ENCODE measurements at regions not wholly inside any gene's neighbourhood (a gene's known extent, or its start where the extent isn't known, plus 50 kb on each side); places are given as distances from the start of the nearest gene placed in this dataset.

- Histone ChIP-seq H3K4me1 (ENCODE audit: insufficient read depth, low read length) (peaks cover 22% of the 10 kb centered on the region), H3K9me3 (ENCODE audit: low read length) (no peaks in the 10 kb centered on the region), H3K4me3 (ENCODE audit: low read length) (no peak overlapping the region), H3K27me3 (ENCODE audit: insufficient read depth, low read length, poor library complexity, severe bottlenecking) (no peaks in the 10 kb centered on the region), H3K36me3 (ENCODE audit: insufficient read depth, low read length) (no peaks in the 10 kb centered on the region), H3K27ac (ENCODE audit: low read depth, low read length) (no peak overlapping the region)
- peak overlapping the region in 3 of 7 donors; percentile 19 to 42 (median 19) for H3K4me3 Mint-ChIP-seq
- POLR2A ChIA-PET = no interaction called here
- H3K36me3 Mint-ChIP-seq = no peaks in the 10 kb centered on the region
- H3K9me3 Mint-ChIP-seq = no peaks in the 10 kb centered on the region
- peaks cover 54 to 85% (median 69%) of the 10 kb centered on the region in 3 donors for H3K4me1 Mint-ChIP-seq
- peak overlapping the region in 2 of 8 donors; percentile 38 to 61 for H3K27ac Mint-ChIP-seq
- no peak for DNase-seq
- no peaks in the 10 kb centered on the region for H3K27me3 Mint-ChIP-seq
- CTCF ChIA-PET = no interaction called here
Measured at GRCh38 chr1:198922638-198923430, 284.0 kb downstream of the PTPRC start.

DNA sequence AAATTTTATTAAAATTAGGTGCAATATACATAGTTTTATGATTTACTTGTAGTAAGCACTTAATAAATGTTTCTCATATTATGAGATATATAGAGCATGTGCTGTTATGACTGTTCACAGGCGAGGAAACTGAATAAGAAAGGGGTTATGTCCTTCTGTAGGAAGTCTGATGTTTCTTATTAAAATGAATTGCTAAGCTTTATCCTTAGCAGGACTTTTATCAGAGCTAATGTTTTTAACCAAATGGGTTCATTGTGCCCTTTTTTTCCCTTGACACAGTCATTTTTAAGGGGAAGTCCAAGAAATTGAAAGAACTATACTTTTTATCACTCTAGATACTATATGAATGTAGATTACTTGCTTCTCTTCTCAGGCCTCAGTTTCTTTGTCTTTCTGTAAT is 285.2 kb downstream of the PTPRC start:
- H3K9me3 Mint-ChIP-seq = no peaks in the 10 kb centered on the region
- peaks cover 49 to 76% (median 59%) of the 10 kb centered on the region in 3 donors for H3K4me1 Mint-ChIP-seq
- no peaks in the 10 kb centered on the region for H3K27me3 Mint-ChIP-seq
- no peak overlapping the region for H3K4me3 ChIP-seq (ENCODE audit: low read length)
- no peak overlapping the region for H3K4me3 Mint-ChIP-seq
- no peak overlapping the region for H3K27ac Mint-ChIP-seq
- POLR2A ChIA-PET = no interaction called here
- no peaks in the 10 kb centered on the region for H3K27me3 ChIP-seq (ENCODE audit: insufficient read depth, low read length, poor library complexity, severe bottlenecking)
- H3K36me3 Mint-ChIP-seq = no peaks in the 10 kb centered on the region
- DNase-seq = no peak
- H3K4me1 ChIP-seq (ENCODE audit: insufficient read depth, low read length) = peaks cover 18% of the 10 kb centered on the region
- no peaks in the 10 kb centered on the region for H3K36me3 ChIP-seq (ENCODE audit: insufficient read depth, low read length)
- H3K9me3 ChIP-seq (ENCODE audit: low read length) = no peaks in the 10 kb centered on the region
- no peak overlapping the region for H3K27ac ChIP-seq (ENCODE audit: low read depth, low read length)
- CTCF ChIA-PET = no interaction called here

GRCh38 chr1:198925567-198925966 is 286.7 kb downstream of the PTPRC start:
- no peak for DNase-seq
- Histone ChIP-seq H3K4me3 (ENCODE audit: low read length) (no peak overlapping the region), H3K9me3 (ENCODE audit: low read length) (no peaks in the 10 kb centered on the region), H3K27me3 (ENCODE audit: insufficient read depth, low read length, poor library complexity, severe bottlenecking) (no peaks in the 10 kb centered on the region), H3K4me1 (ENCODE audit: insufficient read depth, low read length) (peaks cover 15% of the 10 kb centered on the region), H3K36me3 (ENCODE audit: insufficient read depth, low read length) (no peaks in the 10 kb centered on the region), H3K27ac (ENCODE audit: low read depth, low read length) (no peak overlapping the region)
- Mint-ChIP-seq H3K36me3 (no peaks in the 10 kb centered on the region), H3K4me1 (peaks cover 49 to 76% (median 58%) of the 10 kb centered on the region in 3 donors), H3K9me3 (no peaks in the 10 kb centered on the region), H3K4me3 (no peak overlapping the region), H3K27me3 (no peaks in the 10 kb centered on the region), H3K27ac (no peak overlapping the region)
- ChIA-PET CTCF (no interaction called here), POLR2A (no interaction called here)

GRCh38 chr1:198927129-198927528 is 288.3 kb downstream of the PTPRC start:
- Mint-ChIP-seq H3K27me3 (no peaks in the 10 kb centered on the region), H3K4me1 (peaks cover 45 to 69% (median 54%) of the 10 kb centered on the region in 3 donors), H3K36me3 (no peaks in the 10 kb centered on the region), H3K9me3 (no peaks in the 10 kb centered on the region), H3K4me3 (no peak overlapping the region), H3K27ac (peak overlapping the region in 2 of 8 donors; percentile 8 to 23)
- H3K9me3 ChIP-seq (ENCODE audit: low read length) = no peaks in the 10 kb centered on the region
- H3K36me3 ChIP-seq (ENCODE audit: insufficient read depth, low read length) = no peaks in the 10 kb centered on the region
- POLR2A ChIA-PET = no interaction called here
- CTCF ChIA-PET = interaction anchor here (0.5 kb wide), 1 partner anchor 9 kb away, joined by 3 read pairs; no protein-coding TSS in a partner anchor
- H3K27me3 ChIP-seq (ENCODE audit: insufficient read depth, low read length, poor library complexity, severe bottlenecking) = no peaks in the 10 kb centered on the region
- no peak overlapping the region for H3K4me3 ChIP-seq (ENCODE audit: low read length)
- DNase-seq = no peak
- H3K27ac ChIP-seq (ENCODE audit: low read depth, low read length) = no peak overlapping the region
- peaks cover 19% of the 10 kb centered on the region for H3K4me1 ChIP-seq (ENCODE audit: insufficient read depth, low read length)

DNA sequence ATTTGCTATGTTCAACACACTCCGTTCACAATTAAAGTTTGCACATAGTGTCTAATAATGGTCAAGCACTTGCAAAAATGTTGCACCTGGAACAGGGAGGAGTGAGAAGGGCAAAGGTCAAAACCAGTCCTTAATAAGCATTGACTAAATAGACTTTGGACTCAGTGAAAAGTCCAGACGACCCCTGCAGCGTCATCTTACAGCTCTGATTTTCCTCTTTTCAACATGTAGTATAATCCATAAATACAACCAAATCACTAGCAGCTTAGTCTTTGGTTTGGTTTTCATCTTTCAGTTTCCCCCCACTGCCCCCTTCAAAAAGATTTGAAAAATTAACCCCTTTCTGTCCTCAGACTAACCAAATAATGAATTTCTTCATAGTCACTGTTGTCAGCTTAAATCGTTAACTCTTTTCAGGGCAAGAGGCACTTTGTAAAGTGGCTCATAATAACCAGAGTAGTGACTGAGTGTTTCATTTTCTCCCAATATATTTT is 290.3 kb downstream of the PTPRC start:
- Mint-ChIP-seq H3K9me3 (no peaks in the 10 kb centered on the region), H3K4me1 (peaks cover 41 to 60% (median 46%) of the 10 kb centered on the region in 3 donors), H3K27me3 (peaks cover 0 to 2% of the 10 kb centered on the region in 2 donors), H3K4me3 (peak overlapping the region in 3 of 7 donors; percentile 27 to 44 (median 30)), H3K27ac (peak overlapping the region in 2 of 8 donors; percentile 17 to 50), H3K36me3 (no peaks in the 10 kb centered on the region)
- DNase-seq = no peak
- CTCF ChIA-PET = no interaction called here
- Histone ChIP-seq H3K4me3 (ENCODE audit: low read length) (no peak overlapping the region), H3K9me3 (ENCODE audit: low read length) (no peaks in the 10 kb centered on the region), H3K27ac (ENCODE audit: low read depth, low read length) (no peak overlapping the region), H3K36me3 (ENCODE audit: insufficient read depth, low read length) (no peaks in the 10 kb centered on the region), H3K27me3 (ENCODE audit: insufficient read depth, low read length, poor library complexity, severe bottlenecking) (no peaks in the 10 kb centered on the region), H3K4me1 (ENCODE audit: insufficient read depth, low read length) (peaks cover 26% of the 10 kb centered on the region)
- POLR2A ChIA-PET = no interaction called here

- CTCF ChIA-PET = interaction anchor here (1.0 kb wide), 1 partner anchor 12 kb away, joined by 3 read pairs; no protein-coding TSS in a partner anchor
- Histone ChIP-seq H3K4me1 (ENCODE audit: insufficient read depth, low read length) (peaks cover 31% of the 10 kb centered on the region), H3K27me3 (ENCODE audit: insufficient read depth, low read length, poor library complexity, severe bottlenecking) (no peaks in the 10 kb centered on the region), H3K4me3 (ENCODE audit: low read length) (peak overlapping the region; percentile 53), H3K27ac (ENCODE audit: low read depth, low read length) (no peak overlapping the region), H3K9me3 (ENCODE audit: low read length) (no peaks in the 10 kb centered on the region), H3K36me3 (ENCODE audit: insufficient read depth, low read length) (no peaks in the 10 kb centered on the region)
- peak in 1 of 5 donors; percentile 58 for DNase-seq
- no peaks in the 10 kb centered on the region for H3K9me3 Mint-ChIP-seq
- POLR2A ChIA-PET = no interaction called here
- peak overlapping the region; percentile 9 to 70 (median 51) for H3K4me3 Mint-ChIP-seq
- no peaks in the 10 kb centered on the region for H3K36me3 Mint-ChIP-seq
- H3K27ac Mint-ChIP-seq = peak overlapping the region in 5 of 8 donors; percentile 6 to 79 (median 18)
- peaks cover 0 to 2% of the 10 kb centered on the region in 2 donors for H3K27me3 Mint-ChIP-seq
- peaks cover 38 to 51% (median 42%) of the 10 kb centered on the region in 3 donors for H3K4me1 Mint-ChIP-seq
Measured at GRCh38 chr1:198929961-198930599, 291.2 kb downstream of the PTPRC start.

- Mint-ChIP-seq H3K27me3 (peaks cover 0 to 2% of the 10 kb centered on the region in 2 donors), H3K4me3 (peak overlapping the region in 6 of 7 donors; percentile 25 to 67 (median 54)), H3K4me1 (peaks cover 35 to 43% (median 40%) of the 10 kb centered on the region in 3 donors), H3K27ac (peak overlapping the region in 2 of 8 donors; percentile 38 to 54), H3K36me3 (no peaks in the 10 kb centered on the region), H3K9me3 (no peaks in the 10 kb centered on the region)
- POLR2A ChIA-PET = interaction anchor here (1.0 kb wide), 1 partner anchor 171 kb away, joined by 3 read pairs; no protein-coding TSS in a partner anchor
- Histone ChIP-seq H3K4me1 (ENCODE audit: insufficient read depth, low read length) (peaks cover 42% of the 10 kb centered on the region), H3K9me3 (ENCODE audit: low read length) (no peaks in the 10 kb centered on the region), H3K36me3 (ENCODE audit: insufficient read depth, low read length) (no peaks in the 10 kb centered on the region), H3K4me3 (ENCODE audit: low read length) (no peak overlapping the region), H3K27me3 (ENCODE audit: insufficient read depth, low read length, poor library complexity, severe bottlenecking) (no peaks in the 10 kb centered on the region), H3K27ac (ENCODE audit: low read depth, low read length) (no peak overlapping the region)
- no peak for DNase-seq
- CTCF ChIA-PET = no interaction called here
Measured at GRCh38 chr1:198932351-198932991, 293.6 kb downstream of the PTPRC start.

Data from CD8-positive, alpha-beta memory T cell (primary cell).